ENCODE measurements at regions not wholly inside any gene's neighbourhood (a gene's known extent, or its start where the extent isn't known, plus 50 kb on each side); places are given as distances from the start of the nearest gene placed in this dataset.

DNA sequence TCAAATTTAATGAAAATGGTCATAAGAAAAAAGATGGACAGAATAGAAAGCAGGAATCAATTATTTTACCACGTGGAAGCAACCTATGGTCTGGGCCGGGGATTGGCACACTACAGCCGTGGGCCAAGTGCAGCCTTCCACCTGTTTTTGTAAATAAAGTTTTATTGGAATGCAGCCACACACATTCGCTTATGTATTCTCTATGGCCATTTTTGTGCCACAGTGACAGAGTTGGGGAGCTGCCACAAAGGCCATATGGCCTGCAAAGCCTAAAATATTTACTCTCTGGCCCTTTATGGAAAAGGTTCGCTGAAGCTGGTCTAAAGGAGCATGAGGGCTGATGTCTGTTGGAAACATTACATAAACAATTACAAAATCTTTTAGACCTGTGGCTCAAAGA lies 144.8 kb downstream of the TMCO5A start:
- no peaks in the 10 kb centered on the region for H3K27me3 ChIP-seq (ENCODE audit: control insufficient read depth in 1 of 2, insufficient read depth in 1 of 2, low read length in 2 of 2)
- H3K4ac ChIP-seq (ENCODE audit: low read depth in 1 of 2, low read length in 2 of 2) = no peak overlapping the region
- no peak overlapping the region for H4K8ac ChIP-seq (ENCODE audit: low read length)
- no peak overlapping the region for H2BK5ac ChIP-seq (ENCODE audit: low read depth, low read length, poor library complexity, severe bottlenecking)
- 96% methylated on average over 4 of the region's 5 CpGs for WGBS
- H2BK15ac ChIP-seq (ENCODE audit: low read depth, poor library complexity, severe bottlenecking) = no peak overlapping the region
- H2AK5ac ChIP-seq (ENCODE audit: low read length, severe bottlenecking) = no peak overlapping the region
- DNase-seq = no peak
- no peaks in the 10 kb centered on the region for H3K4me1 ChIP-seq (ENCODE audit: control insufficient read depth, insufficient read depth, low read depth, low read length)
- no peak overlapping the region for H3K9ac ChIP-seq (ENCODE audit: low read length)
- no peak overlapping the region for H3K4me2 ChIP-seq (ENCODE audit: low read length, poor library complexity, severe bottlenecking)
- H4K91ac ChIP-seq (ENCODE audit: low read length) = no peak overlapping the region
- no peak overlapping the region for H3K14ac ChIP-seq (ENCODE audit: low read length in 2 of 2)
- H3K79me1 ChIP-seq (replicated peaks; ENCODE audit: low read length, poor library complexity, severe bottlenecking) = no peaks in the 10 kb centered on the region
- no peak overlapping the region for H3K4me3 ChIP-seq (ENCODE audit: insufficient read depth in 1 of 2, low read depth in 1 of 2, low read length in 2 of 2)
- no peaks in the 10 kb centered on the region for H3K9me3 ChIP-seq (ENCODE audit: control insufficient read depth, low read length)
- H2BK12ac ChIP-seq (ENCODE audit: low read length in 2 of 2) = no peak overlapping the region
- H3K36me3 ChIP-seq (ENCODE audit: control insufficient read depth in 1 of 2, insufficient read depth in 2 of 2, low read depth in 1 of 2, low read length in 2 of 2) = no peaks in the 10 kb centered on the region
- H3K23ac ChIP-seq (ENCODE audit: low read length in 2 of 2) = no peak overlapping the region
- H2AFZ ChIP-seq (ENCODE audit: low read depth, low read length) = peak overlapping the region; percentile 4
- no peak overlapping the region for H3K27ac ChIP-seq (ENCODE audit: low read length, poor library complexity, severe bottlenecking)
- peak overlapping the region in 1 of 2 experiments; percentile 40 for H3K18ac ChIP-seq (ENCODE audit: low read depth in 1 of 2, low read length in 2 of 2)
- H2BK120ac ChIP-seq (ENCODE audit: low read depth, low read length) = no peak overlapping the region

- no peak overlapping the region for H2AK5ac ChIP-seq (ENCODE audit: low read length, severe bottlenecking)
- no peaks in the 10 kb centered on the region for H3K36me3 ChIP-seq (ENCODE audit: control insufficient read depth in 1 of 2, insufficient read depth in 2 of 2, low read depth in 1 of 2, low read length in 2 of 2)
- DNase-seq = no peak
- no peak overlapping the region for H3K4me3 ChIP-seq (ENCODE audit: insufficient read depth in 1 of 2, low read depth in 1 of 2, low read length in 2 of 2)
- H3K9ac ChIP-seq (ENCODE audit: low read length) = no peak overlapping the region
- no peak overlapping the region for H2BK5ac ChIP-seq (ENCODE audit: low read depth, low read length, poor library complexity, severe bottlenecking)
- no peak overlapping the region for H2BK12ac ChIP-seq (ENCODE audit: low read length in 2 of 2)
- 94% methylated on average over 2 of the region's 3 CpGs for WGBS
- no peak overlapping the region for H3K4me2 ChIP-seq (ENCODE audit: low read length, poor library complexity, severe bottlenecking)
- no peak overlapping the region for H2AFZ ChIP-seq (ENCODE audit: low read depth, low read length)
- no peak overlapping the region for H4K8ac ChIP-seq (ENCODE audit: low read length)
- H3K18ac ChIP-seq (ENCODE audit: low read depth in 1 of 2, low read length in 2 of 2) = no peak overlapping the region
- no peak overlapping the region for H3K4ac ChIP-seq (ENCODE audit: low read depth in 1 of 2, low read length in 2 of 2)
- no peak overlapping the region for H3K23ac ChIP-seq (ENCODE audit: low read length in 2 of 2)
- no peak overlapping the region for H2BK120ac ChIP-seq (ENCODE audit: low read depth, low read length)
- H3K4me1 ChIP-seq (ENCODE audit: control insufficient read depth, insufficient read depth, low read depth, low read length) = no peaks in the 10 kb centered on the region
- H3K27me3 ChIP-seq (ENCODE audit: control insufficient read depth in 1 of 2, insufficient read depth in 1 of 2, low read length in 2 of 2) = no peaks in the 10 kb centered on the region
- no peak overlapping the region for H3K27ac ChIP-seq (ENCODE audit: low read length, poor library complexity, severe bottlenecking)
- H3K14ac ChIP-seq (ENCODE audit: low read length in 2 of 2) = no peak overlapping the region
- no peaks in the 10 kb centered on the region for H3K79me1 ChIP-seq (replicated peaks; ENCODE audit: low read length, poor library complexity, severe bottlenecking)
- no peaks in the 10 kb centered on the region for H3K9me3 ChIP-seq (ENCODE audit: control insufficient read depth, low read length)
- no peak overlapping the region for H4K91ac ChIP-seq (ENCODE audit: low read length)
- no peak overlapping the region for H2BK15ac ChIP-seq (ENCODE audit: low read depth, poor library complexity, severe bottlenecking)
Measured at GRCh38 chr15:38080651-38081275, 146.3 kb downstream of the TMCO5A start.

DNA sequence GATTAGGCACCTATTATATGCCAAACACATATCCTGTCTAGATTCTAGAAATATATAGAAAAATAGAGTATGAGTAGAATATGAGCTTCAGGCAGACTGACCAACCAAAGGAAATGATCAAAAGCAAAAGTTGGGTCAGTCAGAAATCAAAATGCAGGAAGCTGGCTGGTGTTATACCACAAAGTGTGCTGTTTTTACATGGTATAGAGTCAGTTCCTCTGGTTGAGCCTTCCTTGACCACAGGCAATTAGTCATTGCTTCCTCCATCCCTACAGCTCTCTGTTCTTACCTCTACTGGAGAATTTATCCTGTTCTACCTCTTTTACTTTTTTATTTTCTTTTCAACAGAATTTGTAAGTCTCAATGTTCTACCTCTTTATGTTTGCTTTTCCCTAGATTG lies 149.8 kb downstream of the TMCO5A start:
- Histone ChIP-seq H3K27ac (ENCODE audit: low read length, poor library complexity, severe bottlenecking) (no peak overlapping the region), H2BK12ac (ENCODE audit: low read length in 2 of 2) (no peak overlapping the region), H2AK5ac (ENCODE audit: low read length, severe bottlenecking) (no peak overlapping the region), H3K79me1 (replicated peaks; ENCODE audit: low read length, poor library complexity, severe bottlenecking) (no peaks in the 10 kb centered on the region), H3K9me3 (ENCODE audit: control insufficient read depth, low read length) (no peaks in the 10 kb centered on the region), H2BK120ac (ENCODE audit: low read depth, low read length) (no peak overlapping the region), H3K14ac (ENCODE audit: low read length in 2 of 2) (no peak overlapping the region), H3K4me2 (ENCODE audit: low read length, poor library complexity, severe bottlenecking) (no peak overlapping the region), H3K27me3 (ENCODE audit: control insufficient read depth in 1 of 2, insufficient read depth in 1 of 2, low read length in 2 of 2) (no peaks in the 10 kb centered on the region), H2AFZ (ENCODE audit: low read depth, low read length) (no peak overlapping the region), H3K18ac (ENCODE audit: low read depth in 1 of 2, low read length in 2 of 2) (no peak overlapping the region), H4K8ac (ENCODE audit: low read length) (no peak overlapping the region), H2BK5ac (ENCODE audit: low read depth, low read length, poor library complexity, severe bottlenecking) (no peak overlapping the region), H2BK15ac (ENCODE audit: low read depth, poor library complexity, severe bottlenecking) (no peak overlapping the region), H3K4me3 (ENCODE audit: insufficient read depth in 1 of 2, low read depth in 1 of 2, low read length in 2 of 2) (no peak overlapping the region), H3K9ac (ENCODE audit: low read length) (no peak overlapping the region), H4K91ac (ENCODE audit: low read length) (no peak overlapping the region), H3K4me1 (ENCODE audit: control insufficient read depth, insufficient read depth, low read depth, low read length) (no peaks in the 10 kb centered on the region), H3K36me3 (ENCODE audit: control insufficient read depth in 1 of 2, insufficient read depth in 2 of 2, low read depth in 1 of 2, low read length in 2 of 2) (no peaks in the 10 kb centered on the region), H3K4ac (ENCODE audit: low read depth in 1 of 2, low read length in 2 of 2) (no peak overlapping the region), H3K23ac (ENCODE audit: low read length in 2 of 2) (no peak overlapping the region)
- peak; percentile 30 for DNase-seq

DNA sequence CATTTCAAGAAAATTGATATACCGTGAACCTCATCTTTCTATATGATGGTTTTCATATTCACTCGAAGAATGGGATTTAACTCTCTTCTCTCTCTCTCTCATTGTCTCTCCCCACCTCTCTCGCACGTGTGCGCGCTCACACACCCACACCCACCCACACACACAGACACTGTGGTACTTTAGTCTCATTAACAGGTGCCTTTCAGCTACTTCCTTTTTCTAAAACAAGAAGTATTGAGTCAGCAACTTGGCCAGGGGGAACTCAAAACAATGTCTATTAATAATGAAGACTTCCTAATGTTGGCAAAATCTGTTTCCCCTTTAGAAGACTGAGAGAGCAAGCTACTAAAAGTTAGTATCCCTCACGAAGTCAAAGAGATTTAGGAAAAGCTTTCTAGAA lies 150.7 kb downstream of the TMCO5A start:
- H4K91ac ChIP-seq (ENCODE audit: low read length) = no peak overlapping the region
- no peak overlapping the region for H3K14ac ChIP-seq (ENCODE audit: low read length in 2 of 2)
- H3K4ac ChIP-seq (ENCODE audit: low read depth in 1 of 2, low read length in 2 of 2) = no peak overlapping the region
- H3K4me3 ChIP-seq (ENCODE audit: insufficient read depth in 1 of 2, low read depth in 1 of 2, low read length in 2 of 2) = no peak overlapping the region
- H3K36me3 ChIP-seq (ENCODE audit: control insufficient read depth in 1 of 2, insufficient read depth in 2 of 2, low read depth in 1 of 2, low read length in 2 of 2) = no peaks in the 10 kb centered on the region
- H4K8ac ChIP-seq (ENCODE audit: low read length) = no peak overlapping the region
- no peaks in the 10 kb centered on the region for H3K79me1 ChIP-seq (replicated peaks; ENCODE audit: low read length, poor library complexity, severe bottlenecking)
- no peak overlapping the region for H3K23ac ChIP-seq (ENCODE audit: low read length in 2 of 2)
- no peaks in the 10 kb centered on the region for H3K9me3 ChIP-seq (ENCODE audit: control insufficient read depth, low read length)
- H2AK5ac ChIP-seq (ENCODE audit: low read length, severe bottlenecking) = no peak overlapping the region
- no peak overlapping the region for H3K9ac ChIP-seq (ENCODE audit: low read length)
- 95% methylated on average over 7 of the region's 7 CpGs for WGBS
- no peak overlapping the region for H3K27ac ChIP-seq (ENCODE audit: low read length, poor library complexity, severe bottlenecking)
- H3K18ac ChIP-seq (ENCODE audit: low read depth in 1 of 2, low read length in 2 of 2) = no peak overlapping the region
- no peak overlapping the region for H2BK15ac ChIP-seq (ENCODE audit: low read depth, poor library complexity, severe bottlenecking)
- H2BK12ac ChIP-seq (ENCODE audit: low read length in 2 of 2) = no peak overlapping the region
- H3K4me1 ChIP-seq (ENCODE audit: control insufficient read depth, insufficient read depth, low read depth, low read length) = no peaks in the 10 kb centered on the region
- H3K4me2 ChIP-seq (ENCODE audit: low read length, poor library complexity, severe bottlenecking) = no peak overlapping the region
- no peak for DNase-seq
- no peak overlapping the region for H2AFZ ChIP-seq (ENCODE audit: low read depth, low read length)
- no peak overlapping the region for H2BK120ac ChIP-seq (ENCODE audit: low read depth, low read length)
- H2BK5ac ChIP-seq (ENCODE audit: low read depth, low read length, poor library complexity, severe bottlenecking) = no peak overlapping the region
- H3K27me3 ChIP-seq (ENCODE audit: control insufficient read depth in 1 of 2, insufficient read depth in 1 of 2, low read length in 2 of 2) = no peaks in the 10 kb centered on the region

All from mesenchymal stem cell (in vitro differentiated cells and primary cell).